ENCODE measurements at regions not wholly inside any gene's neighbourhood (a gene's known extent, or its start where the extent isn't known, plus 50 kb on each side); places are given as distances from the start of the nearest gene placed in this dataset.
"Not testable (repeated sequence)": the region's sequence is repeated elsewhere in the genome, so short reads cannot be mapped to it uniquely, and the experiment has no call there.

DNA sequence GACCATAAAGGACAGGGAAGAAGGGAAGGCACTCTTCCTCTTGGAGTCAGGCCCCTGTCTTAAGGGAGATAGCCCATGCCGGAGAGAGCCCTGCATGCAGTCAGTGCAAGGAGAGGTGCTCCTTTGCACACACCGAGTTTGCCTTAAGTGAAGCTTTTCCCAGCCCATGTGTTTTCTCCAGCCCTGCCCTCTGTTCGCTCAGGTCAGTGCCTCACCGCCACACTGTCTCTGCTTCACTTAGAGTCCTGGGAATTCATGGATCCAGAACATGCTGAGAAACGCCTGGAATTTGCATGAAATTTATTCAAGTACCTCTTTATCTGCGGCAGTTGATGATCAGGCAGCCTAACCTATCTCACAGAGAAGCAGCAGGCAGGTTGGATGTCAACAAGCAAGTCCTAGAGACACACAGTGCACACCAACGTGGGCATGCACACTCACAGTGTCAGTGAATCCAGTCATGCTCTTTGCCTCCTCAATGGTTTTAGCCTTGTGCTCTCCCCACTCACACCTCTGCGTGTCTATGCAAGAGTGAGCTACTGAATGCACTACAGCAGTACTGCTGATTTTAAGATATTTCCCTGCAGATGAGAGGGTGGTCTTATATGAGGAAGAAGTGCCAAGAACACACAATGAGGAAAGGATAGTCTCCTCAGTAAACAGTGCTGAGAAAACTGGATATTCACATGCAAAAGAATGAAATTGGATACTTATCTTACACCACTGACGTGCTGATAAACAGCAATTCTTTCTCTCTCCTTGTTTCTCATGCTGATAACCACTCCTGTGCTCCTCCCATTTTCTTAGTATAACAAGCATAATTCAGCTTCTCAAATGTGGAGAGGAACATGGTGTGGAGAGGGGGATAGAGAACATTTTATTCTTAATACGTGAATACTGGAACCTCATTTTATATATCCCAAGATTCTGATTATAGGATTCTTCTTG lies 295.1 kb upstream of the CDYL start:
- H3K4me3 Mint-ChIP-seq: no peak overlapping the region

DNA sequence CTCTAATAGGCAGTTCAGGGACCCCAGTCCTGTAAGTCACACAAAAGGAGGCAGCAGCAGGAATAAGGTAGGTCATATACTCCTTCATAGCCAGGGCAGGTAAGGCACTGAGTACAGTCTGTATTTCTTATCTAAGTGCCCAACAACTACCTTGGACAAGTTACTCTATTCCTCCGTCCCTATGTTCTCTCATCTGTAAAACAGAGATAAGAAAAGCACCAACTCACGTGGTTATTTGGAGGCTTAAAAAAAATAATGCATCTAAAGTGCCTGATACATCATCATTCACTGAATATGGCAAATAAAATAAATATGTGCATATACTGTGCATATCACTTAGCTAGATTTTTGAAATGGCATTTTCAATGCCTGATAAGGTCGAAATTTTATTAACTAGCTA lies 298.1 kb upstream of the CDYL start:
- Mint-ChIP-seq H3K27me3 (peaks cover 14% of the 10 kb centered on the region), H3K4me3 (no peak overlapping the region), H3K36me3 (no peaks in the 10 kb centered on the region), H3K9me3 (no peaks in the 10 kb centered on the region), H3K4me1 (no peaks in the 10 kb centered on the region), H3K27ac (no peak overlapping the region)

More for the DNA sequence above, 295.1 kb upstream of the CDYL start:
- Mint-ChIP-seq H3K27me3 (peaks cover 21% of the 10 kb centered on the region), H3K4me1 (no peaks in the 10 kb centered on the region), H3K9me3 (peaks cover 5% of the 10 kb centered on the region), H3K27ac (no peak overlapping the region), H3K36me3 (no peaks in the 10 kb centered on the region)

DNA sequence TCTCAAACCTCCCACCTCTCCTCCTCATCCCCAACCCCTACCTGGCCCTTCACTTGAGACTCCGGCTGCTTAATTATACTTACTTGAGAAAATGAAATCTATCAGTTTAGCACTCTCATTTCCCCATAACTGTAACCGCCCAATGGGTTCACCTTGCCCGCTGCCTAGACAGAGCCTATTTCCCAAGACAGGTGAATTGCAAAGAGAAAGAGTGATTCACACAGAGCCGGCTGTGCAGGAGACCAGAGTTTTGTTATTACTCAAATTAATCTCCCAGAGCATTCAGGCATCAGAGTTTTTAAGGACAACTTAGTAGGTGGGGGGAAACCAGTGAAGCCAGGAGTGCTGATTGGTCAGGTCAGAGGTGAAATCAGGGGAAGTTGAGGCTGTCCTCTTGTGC lies 301.4 kb upstream of the CDYL start:
- Mint-ChIP-seq H3K4me1 (no peaks in the 10 kb centered on the region), H3K27ac (no peak overlapping the region), H3K27me3 (peaks cover 8% of the 10 kb centered on the region), H3K9me3 (peaks cover 10% of the 10 kb centered on the region), H3K4me3 (no peak overlapping the region), H3K36me3 (peaks cover 3% of the 10 kb centered on the region)

DNA sequence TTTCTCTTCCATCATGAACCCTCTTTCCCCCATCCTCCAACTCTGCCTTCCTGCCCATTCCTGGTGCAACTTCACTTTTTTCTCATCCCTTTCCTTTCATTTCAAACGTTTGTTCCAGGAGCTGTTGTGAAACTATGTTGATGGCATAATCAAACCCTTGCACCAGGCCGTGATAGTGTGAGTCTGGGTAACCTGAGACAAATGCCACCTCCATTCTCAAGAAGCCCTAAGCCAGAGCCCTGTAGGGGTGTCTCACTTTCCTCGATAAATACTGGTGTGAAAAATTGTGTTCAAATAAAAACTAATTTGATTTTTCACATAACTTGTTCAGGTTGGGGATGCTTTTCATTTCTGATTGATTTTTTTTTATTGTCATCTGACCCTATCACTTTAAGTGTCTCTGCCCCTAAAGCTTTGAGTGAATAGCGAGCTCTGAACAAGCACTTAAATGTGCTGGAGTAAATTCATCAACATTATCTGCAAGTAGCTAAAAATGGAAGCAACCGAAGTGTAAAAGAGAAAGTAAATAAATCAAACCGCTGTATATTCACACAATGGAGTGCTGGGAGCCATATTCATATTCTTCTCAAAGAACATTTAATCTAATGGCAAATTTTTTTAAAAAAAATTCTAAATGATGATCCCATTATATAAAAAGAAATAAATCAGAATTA lies 303.1 kb upstream of the CDYL start:
- Mint-ChIP-seq H3K9me3 (peaks cover 10% of the 10 kb centered on the region), H3K36me3 (peaks cover 3% of the 10 kb centered on the region), H3K4me1 (no peaks in the 10 kb centered on the region), H3K27me3 (peaks cover 2% of the 10 kb centered on the region), H3K27ac (no peak overlapping the region), H3K4me3 (no peak overlapping the region)

DNA sequence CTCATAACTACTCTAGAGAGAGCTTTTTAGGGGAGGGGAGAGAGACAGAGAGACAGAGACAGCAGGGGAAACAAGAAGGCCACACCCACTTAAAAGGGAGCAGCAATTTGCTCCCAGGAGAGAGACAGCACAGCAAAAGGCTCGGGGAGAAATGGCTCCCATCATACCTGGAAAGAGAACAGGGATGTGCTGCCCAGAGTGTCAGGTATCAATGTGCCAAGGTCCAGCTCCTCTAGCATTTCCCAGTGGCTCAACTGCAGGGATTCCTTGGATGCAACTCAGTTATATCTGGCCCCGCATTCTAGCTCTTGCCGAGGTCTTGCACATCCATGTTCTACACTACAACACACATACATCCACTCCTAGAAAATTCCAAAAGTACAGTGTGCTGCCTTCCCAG lies 304.0 kb upstream of the CDYL start:
- Mint-ChIP-seq H3K36me3 (peaks cover 3% of the 10 kb centered on the region), H3K27ac (no peak overlapping the region), H3K4me3 (no peak overlapping the region), H3K4me1 (no peaks in the 10 kb centered on the region), H3K9me3 (peaks cover 10% of the 10 kb centered on the region), H3K27me3 (peaks cover 3% of the 10 kb centered on the region)

DNA sequence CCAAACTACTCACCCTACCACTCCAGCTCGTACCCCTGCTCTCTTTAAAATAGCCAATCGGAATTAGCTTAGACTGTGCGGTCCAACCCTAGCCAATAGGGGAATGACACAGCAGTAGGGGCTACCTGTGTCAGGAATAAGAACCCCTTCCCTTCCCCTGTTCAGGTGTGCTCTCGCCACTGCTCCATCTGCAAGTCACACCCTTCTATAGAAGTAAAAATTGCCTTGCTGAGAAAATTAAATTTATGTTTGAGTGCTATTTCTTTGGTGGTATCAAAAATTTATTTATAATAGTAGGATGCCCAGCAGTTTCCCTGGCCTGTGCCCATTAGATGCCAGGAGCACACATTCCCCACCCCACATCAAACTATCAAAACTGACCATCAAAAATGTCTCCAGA lies 304.7 kb upstream of the CDYL start:
- not testable (repeated sequence) for H3K27me3 Mint-ChIP-seq, H3K27ac Mint-ChIP-seq, H3K36me3 Mint-ChIP-seq, H3K4me3 Mint-ChIP-seq, H3K9me3 Mint-ChIP-seq, H3K4me1 Mint-ChIP-seq

DNA sequence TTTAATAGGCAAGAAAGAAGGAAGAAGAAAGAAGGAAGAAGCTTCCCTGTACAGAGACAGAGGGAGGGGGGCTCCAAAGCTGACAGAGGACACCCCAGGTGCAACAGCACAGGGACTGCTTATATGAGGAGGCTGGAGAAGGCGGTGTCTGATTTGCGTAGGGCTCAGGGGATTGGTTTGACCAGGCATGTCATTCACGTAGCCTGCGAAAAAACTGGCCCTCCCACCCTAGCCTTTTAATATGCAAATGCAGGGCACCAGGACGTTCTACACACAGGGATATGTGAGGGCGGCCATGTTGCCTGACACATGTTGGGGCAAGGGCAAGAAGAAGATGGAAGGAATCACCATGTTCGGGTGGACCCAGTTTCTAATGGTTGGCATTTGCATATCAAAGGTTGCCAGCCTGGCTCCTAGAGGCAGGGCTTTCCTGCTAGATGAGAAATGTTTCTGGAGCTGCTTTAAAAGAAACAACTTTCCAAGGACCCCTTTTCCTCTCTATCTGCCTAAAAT lies 305.4 kb upstream of the CDYL start:
- Mint-ChIP-seq H3K4me1 (no peaks in the 10 kb centered on the region), H3K9me3 (peaks cover 10% of the 10 kb centered on the region), H3K27ac (no peak overlapping the region), H3K27me3 (peaks cover 5% of the 10 kb centered on the region), H3K36me3 (peaks cover 3% of the 10 kb centered on the region), H3K4me3 (no peak overlapping the region)

DNA sequence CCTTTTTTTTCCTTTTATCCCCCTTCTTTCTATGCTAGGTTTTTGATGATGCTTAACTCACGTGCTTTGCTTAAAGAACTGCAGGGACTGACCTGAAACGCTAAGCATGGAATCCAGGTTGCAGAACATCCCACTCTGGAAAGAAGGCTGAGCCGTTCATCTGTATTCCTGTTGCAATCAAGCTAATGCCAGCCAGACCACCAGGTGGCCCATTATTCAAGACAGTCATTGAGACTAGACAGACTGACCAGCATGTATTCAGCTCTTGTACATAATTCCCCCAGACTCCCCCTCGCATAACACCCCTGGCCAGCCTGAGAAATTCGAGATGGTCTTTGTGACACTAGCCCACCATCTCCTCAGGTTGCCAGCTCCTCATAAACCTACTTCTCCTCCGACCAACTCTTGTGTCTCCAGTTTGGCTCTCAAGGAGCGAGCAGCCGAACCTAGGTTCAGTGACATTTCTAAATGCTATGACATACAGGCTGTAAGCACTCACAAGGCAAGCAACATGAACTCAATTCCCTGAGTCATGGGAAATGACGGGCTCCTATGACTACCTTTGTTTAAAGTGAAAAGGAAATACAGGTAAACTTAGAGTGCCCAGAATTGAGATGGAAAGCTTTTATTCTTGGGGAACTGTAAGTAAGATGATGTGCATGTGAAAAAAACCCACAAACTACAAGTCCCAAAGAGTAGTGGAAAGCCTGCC lies 309.3 kb upstream of the CDYL start:
- peaks cover 7% of the 10 kb centered on the region for H3K27me3 Mint-ChIP-seq
- no peak overlapping the region for H3K27ac Mint-ChIP-seq

DNA sequence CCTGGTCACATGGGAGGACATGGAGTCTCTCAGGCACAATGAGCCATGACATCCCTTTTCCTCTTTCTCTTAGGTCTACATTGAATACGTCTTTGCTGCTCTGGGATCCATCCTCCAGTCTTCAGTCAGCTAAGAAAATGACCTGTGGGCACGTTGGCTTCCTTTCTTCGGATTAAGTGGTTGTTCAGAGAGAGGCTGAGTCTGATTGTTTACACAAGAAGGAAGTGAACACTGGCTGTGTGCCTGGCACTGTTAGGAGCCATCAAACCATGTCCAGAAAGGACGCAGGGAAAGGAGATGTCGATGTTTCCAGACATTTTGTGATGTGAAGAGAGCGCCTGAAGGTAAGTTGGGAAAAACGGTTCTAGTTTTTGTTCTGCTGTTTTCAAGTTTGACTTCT lies 309.9 kb upstream of the CDYL start:
- H3K4me1 Mint-ChIP-seq: no peaks in the 10 kb centered on the region
- peaks cover 3% of the 10 kb centered on the region for H3K36me3 Mint-ChIP-seq
- peaks cover 7% of the 10 kb centered on the region for H3K27me3 Mint-ChIP-seq
- no peak overlapping the region for H3K27ac Mint-ChIP-seq
- no peak overlapping the region for H3K4me3 Mint-ChIP-seq
- H3K9me3 Mint-ChIP-seq: peaks cover 7% of the 10 kb centered on the region

More for the DNA sequence above, 309.3 kb upstream of the CDYL start:
- peaks cover 3% of the 10 kb centered on the region for H3K36me3 Mint-ChIP-seq
- H3K4me3 Mint-ChIP-seq: no peak overlapping the region
- peaks cover 10% of the 10 kb centered on the region for H3K9me3 Mint-ChIP-seq
- H3K4me1 Mint-ChIP-seq: no peaks in the 10 kb centered on the region

DNA sequence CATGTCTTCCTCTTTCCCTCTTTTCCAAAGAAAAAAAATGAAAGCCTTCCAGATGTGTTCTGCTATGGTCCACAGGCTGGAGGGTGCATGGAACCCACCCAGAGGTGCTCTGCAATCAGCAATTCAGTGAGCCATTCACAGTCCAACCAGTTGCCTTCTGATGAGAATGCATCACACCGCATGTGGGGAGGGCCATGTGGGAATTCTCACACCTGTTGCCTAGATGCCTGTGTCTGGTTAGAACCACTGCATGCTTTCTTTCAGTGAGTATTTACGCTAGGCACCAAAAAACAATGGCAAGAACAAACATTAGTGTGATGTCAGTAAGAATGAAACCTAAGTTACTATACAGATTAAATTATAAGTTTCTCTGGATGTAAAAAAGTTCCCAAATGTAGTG lies 311.6 kb upstream of the CDYL start:
- H3K9me3 Mint-ChIP-seq: no peaks in the 10 kb centered on the region
- no peaks in the 10 kb centered on the region for H3K4me1 Mint-ChIP-seq
- no peak overlapping the region for H3K27ac Mint-ChIP-seq
- no peak overlapping the region for H3K4me3 Mint-ChIP-seq
- H3K27me3 Mint-ChIP-seq: peaks cover 7% of the 10 kb centered on the region
- H3K36me3 Mint-ChIP-seq: no peaks in the 10 kb centered on the region

DNA sequence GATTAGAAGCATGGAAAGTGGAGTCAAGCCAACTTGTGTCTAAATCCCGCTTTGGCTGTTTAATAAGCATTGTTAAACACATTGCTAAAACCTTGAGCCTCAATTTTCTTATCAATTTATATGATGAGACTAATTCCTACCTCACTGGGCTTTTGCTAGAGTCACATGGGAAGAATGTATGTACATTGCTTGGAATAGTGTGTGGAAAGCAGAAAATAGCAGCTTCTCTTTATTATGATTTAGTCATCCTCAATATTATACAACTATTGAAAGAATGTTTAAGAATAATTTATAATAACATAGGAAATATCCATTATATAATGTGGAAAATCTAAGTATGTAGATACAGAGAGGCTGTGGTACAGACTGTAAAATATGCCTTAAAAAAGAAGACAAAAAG lies 313.0 kb upstream of the CDYL start:
- H3K4me1 Mint-ChIP-seq: no peaks in the 10 kb centered on the region
- no peaks in the 10 kb centered on the region for H3K9me3 Mint-ChIP-seq
- H3K4me3 Mint-ChIP-seq: no peak overlapping the region
- H3K27ac Mint-ChIP-seq: no peak overlapping the region
- no peaks in the 10 kb centered on the region for H3K36me3 Mint-ChIP-seq
- H3K27me3 Mint-ChIP-seq: peaks cover 5% of the 10 kb centered on the region

DNA sequence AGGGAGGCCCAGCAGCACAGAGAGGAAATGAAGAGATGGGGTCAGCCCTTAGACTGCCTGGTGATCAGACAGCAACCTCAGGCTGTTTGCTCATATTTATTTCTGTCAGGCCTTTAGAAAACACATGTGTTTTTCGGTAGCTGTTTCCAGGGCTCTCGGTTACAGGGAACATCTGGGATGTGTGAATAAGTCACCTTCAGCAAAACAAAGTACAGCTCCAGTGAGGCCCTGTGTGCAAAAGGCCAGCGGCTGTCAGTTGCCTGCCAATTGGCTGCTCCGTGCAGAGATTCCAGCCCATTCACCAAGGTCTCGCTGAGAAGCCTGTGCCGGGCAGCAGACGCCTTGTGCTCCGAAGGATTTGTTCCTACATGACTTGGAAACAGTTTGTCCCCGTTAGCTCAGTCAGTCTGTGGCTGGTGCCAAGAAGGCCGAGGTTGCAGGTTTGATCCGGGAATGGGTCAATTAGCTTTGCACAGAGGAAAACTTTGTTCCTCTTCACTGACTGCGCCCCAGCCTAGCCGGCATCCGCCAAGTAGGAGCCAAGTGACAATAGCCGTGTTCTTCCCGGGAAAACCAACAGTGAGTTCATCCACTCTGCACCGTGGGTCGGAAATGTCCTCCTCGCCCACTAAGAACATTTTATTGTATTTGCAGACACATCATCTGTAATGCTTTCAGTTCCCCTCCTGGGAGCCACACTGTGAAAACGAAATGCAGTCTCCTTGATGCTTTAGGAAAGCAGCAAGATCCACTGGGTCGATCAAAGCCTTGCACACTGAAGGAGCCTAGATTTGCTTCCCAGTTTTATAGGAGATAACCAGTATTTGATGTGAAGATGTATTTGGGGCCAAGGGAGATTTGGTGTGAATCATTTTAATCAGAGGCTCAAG lies 315.4 kb upstream of the CDYL start:
- Mint-ChIP-seq H3K27ac (no peak overlapping the region), H3K27me3 (peaks cover 2% of the 10 kb centered on the region), H3K4me3 (no peak overlapping the region), H3K9me3 (no peaks in the 10 kb centered on the region), H3K4me1 (no peaks in the 10 kb centered on the region), H3K36me3 (no peaks in the 10 kb centered on the region)

DNA sequence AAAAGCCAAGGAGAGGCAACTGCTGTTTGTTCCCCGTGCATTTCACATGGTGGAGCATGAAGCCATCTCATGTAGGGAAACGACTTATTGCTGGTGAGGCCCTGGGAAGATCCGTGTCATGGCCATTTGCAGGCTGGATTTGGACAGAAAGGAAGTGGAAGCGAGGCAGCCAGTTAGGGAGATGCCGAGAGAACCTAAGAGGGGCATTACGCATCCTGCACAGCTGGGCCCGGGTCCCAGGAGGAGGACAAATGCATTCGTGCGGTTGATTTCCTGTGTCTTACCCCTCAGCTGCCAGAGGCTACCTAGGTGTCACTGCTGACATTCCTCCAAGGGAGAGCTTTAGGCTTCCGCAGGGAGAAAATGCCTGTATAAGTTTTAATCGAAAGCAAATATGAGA lies 316.2 kb upstream of the CDYL start:
- no peaks in the 10 kb centered on the region for H3K36me3 Mint-ChIP-seq
- H3K27ac Mint-ChIP-seq: no peak overlapping the region
- no peaks in the 10 kb centered on the region for H3K4me1 Mint-ChIP-seq
- H3K27me3 Mint-ChIP-seq: peaks cover 2% of the 10 kb centered on the region
- no peaks in the 10 kb centered on the region for H3K9me3 Mint-ChIP-seq
- no peak overlapping the region for H3K4me3 Mint-ChIP-seq

DNA sequence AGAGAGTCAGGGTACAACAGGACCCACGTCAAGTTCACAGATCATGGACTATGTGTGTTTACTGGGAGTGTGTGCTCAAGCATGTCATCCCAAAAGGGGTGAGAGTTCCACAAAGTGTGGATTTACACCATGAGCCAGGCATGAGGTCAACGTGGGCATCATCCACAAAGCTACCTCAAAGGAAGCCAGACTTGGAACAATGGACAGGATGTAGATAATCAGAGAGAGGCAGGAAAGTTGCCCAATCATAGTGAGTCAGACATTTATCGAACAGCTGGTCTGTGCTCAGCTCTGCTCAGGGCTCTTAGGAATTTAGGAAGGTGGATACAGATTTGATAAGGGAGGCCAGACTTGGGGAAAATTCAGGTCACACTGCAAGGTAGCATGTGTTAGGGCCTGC lies 317.2 kb upstream of the CDYL start:
- H3K27ac Mint-ChIP-seq: no peak overlapping the region
- no peak overlapping the region for H3K4me3 Mint-ChIP-seq
- no peaks in the 10 kb centered on the region for H3K4me1 Mint-ChIP-seq
- H3K27me3 Mint-ChIP-seq: peaks cover 4% of the 10 kb centered on the region
- no peaks in the 10 kb centered on the region for H3K36me3 Mint-ChIP-seq
- no peaks in the 10 kb centered on the region for H3K9me3 Mint-ChIP-seq

DNA sequence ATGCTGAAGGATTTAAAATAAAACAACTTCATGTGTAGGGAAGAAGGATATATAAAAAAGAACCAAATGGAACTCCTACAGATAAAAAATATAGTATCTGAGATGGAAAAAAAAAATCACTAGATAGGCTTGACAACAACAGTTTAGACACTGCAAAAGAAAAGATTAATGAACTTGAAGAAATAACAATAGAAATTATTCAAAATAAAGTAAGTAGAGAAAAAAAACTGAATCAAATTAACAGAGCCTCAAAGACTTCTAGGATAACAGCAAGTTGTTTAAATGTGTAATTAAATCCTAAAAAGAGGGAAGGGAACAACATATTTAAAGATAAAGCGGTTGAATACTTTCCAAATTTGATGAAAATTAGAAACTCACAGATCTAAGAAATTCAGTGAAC lies 316.3 kb upstream of the ECI2 start:
- H3K4me1 Mint-ChIP-seq: no peaks in the 10 kb centered on the region
- peaks cover 11% of the 10 kb centered on the region for H3K9me3 Mint-ChIP-seq
- H3K36me3 Mint-ChIP-seq: peaks cover 1% of the 10 kb centered on the region
- H3K4me3 Mint-ChIP-seq: no peak overlapping the region
- no peak overlapping the region for H3K27ac Mint-ChIP-seq
- peaks cover 17% of the 10 kb centered on the region for H3K27me3 Mint-ChIP-seq
